Endothelial cell (in vitro differentiated cells): ENCODE measurements at regions not wholly inside any gene's neighbourhood (a gene's known extent, or its start where the extent isn't known, plus 50 kb on each side); places are given as distances from the start of the nearest gene placed in this dataset.
"Not testable (repeated sequence)": the region's sequence is repeated elsewhere in the genome, so short reads cannot be mapped to it uniquely, and the experiment has no call there.

Source experiments
- DNase-seq: peaks from one replicate; pipeline ENCODE4 v3.0.0; 2021; ENCODE audit warnings: low spot score
- H3K27ac Mint-ChIP-seq: one replicate; pipeline ENCODE4 v1.8.0; 2021; ENCODE audit warnings: mixed read lengths, inconsistent platforms; ENCODE audit not compliant: unreplicated experiment
- H3K27me3 Mint-ChIP-seq: one replicate; pipeline ENCODE4 v1.8.0; 2021; ENCODE audit warnings: mild to moderate bottlenecking, moderate library complexity, mixed read lengths, inconsistent platforms; ENCODE audit not compliant: unreplicated experiment
- H3K36me3 Mint-ChIP-seq: one replicate; pipeline ENCODE4 v1.8.0; 2021; ENCODE audit warnings: mild to moderate bottlenecking, low read depth, mixed read lengths, inconsistent platforms; ENCODE audit not compliant: unreplicated experiment
- H3K4me1 Mint-ChIP-seq: one replicate; pipeline ENCODE4 v1.8.0; 2021; ENCODE audit warnings: mild to moderate bottlenecking, mixed read lengths, inconsistent platforms; ENCODE audit not compliant: unreplicated experiment
- H3K4me3 Mint-ChIP-seq: one replicate; pipeline ENCODE4 v1.8.0; 2021; ENCODE audit warnings: mild to moderate bottlenecking, mixed read lengths, inconsistent platforms; ENCODE audit not compliant: unreplicated experiment
- H3K9me3 Mint-ChIP-seq: one replicate; pipeline ENCODE4 v1.8.0; 2021; ENCODE audit warnings: mixed read lengths, inconsistent platforms; ENCODE audit not compliant: unreplicated experiment
- TF ChIP-seq, protein P1 (sequence below): fragments of 200-600 bp; sonication (generic); IDR thresholded peaks from one replicate; pipeline ENCODE4 v1.5.0; 2021; ENCODE audit warnings: antibody characterized with exemption; ENCODE audit not compliant: unreplicated experiment

DNA sequence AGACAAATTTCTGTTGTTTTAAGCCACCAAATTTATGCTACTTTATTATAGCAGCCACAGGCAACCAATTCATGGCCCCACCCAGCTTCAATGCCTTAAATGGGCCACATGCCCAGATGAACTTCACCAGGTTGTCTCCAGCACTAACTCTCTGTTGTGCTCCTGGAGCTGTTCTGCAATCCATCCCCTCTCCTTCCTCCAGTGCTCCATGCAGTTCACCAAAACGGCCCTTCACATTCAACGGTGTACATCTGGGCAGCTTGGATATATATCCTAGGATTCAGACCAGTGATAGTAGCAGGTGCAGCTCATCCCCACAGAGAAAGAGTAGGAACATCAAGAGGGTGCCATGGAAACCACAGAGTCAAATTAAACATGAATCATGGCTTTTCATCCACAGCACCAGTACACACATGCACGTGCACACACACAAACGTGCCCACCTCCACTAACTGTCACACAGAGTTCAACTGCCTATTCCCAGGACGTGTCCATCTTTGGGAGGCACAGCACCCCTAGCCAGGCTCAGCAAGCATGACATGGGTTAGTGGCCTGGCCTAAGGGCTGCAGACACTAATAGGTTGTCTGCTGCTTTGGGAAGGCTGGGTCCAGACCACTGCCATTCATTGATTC lies 134.5 kb downstream of the MED10 start:
- no peak overlapping the region for H3K4me3 Mint-ChIP-seq
- no peak for DNase-seq
- no peaks in the 10 kb centered on the region for H3K4me1 Mint-ChIP-seq
- no peaks in the 10 kb centered on the region for H3K9me3 Mint-ChIP-seq
- H3K27ac Mint-ChIP-seq: no peak overlapping the region
- peaks cover 1% of the 10 kb centered on the region for H3K27me3 Mint-ChIP-seq
- H3K36me3 Mint-ChIP-seq: no peaks in the 10 kb centered on the region
- TF ChIP-seq, protein P1, sequence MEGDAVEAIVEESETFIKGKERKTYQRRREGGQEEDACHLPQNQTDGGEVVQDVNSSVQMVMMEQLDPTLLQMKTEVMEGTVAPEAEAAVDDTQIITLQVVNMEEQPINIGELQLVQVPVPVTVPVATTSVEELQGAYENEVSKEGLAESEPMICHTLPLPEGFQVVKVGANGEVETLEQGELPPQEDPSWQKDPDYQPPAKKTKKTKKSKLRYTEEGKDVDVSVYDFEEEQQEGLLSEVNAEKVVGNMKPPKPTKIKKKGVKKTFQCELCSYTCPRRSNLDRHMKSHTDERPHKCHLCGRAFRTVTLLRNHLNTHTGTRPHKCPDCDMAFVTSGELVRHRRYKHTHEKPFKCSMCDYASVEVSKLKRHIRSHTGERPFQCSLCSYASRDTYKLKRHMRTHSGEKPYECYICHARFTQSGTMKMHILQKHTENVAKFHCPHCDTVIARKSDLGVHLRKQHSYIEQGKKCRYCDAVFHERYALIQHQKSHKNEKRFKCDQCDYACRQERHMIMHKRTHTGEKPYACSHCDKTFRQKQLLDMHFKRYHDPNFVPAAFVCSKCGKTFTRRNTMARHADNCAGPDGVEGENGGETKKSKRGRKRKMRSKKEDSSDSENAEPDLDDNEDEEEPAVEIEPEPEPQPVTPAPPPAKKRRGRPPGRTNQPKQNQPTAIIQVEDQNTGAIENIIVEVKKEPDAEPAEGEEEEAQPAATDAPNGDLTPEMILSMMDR: no peak

DNA sequence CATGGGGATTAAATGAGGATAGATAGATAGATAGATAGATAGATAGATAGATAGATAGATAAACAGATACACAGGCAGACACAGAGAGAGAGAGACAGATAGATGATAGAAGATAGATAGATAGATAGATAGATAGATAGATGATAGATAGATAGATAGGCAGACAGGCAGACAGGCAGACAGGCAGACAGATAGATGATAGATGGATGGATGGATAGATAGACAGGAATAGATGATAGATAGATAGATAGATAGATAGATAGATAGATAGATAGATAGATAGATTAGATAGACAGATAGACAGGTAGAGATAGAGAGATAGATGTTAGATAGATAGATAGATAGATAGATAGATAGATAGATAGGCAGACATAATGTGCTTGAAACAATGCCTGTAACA lies 137.3 kb downstream of the MED10 start:
- H3K4me1 Mint-ChIP-seq, H3K9me3 Mint-ChIP-seq, DNase-seq, H3K36me3 Mint-ChIP-seq, H3K27me3 Mint-ChIP-seq, H3K27ac Mint-ChIP-seq, H3K4me3 Mint-ChIP-seq: not testable (repeated sequence)

DNA sequence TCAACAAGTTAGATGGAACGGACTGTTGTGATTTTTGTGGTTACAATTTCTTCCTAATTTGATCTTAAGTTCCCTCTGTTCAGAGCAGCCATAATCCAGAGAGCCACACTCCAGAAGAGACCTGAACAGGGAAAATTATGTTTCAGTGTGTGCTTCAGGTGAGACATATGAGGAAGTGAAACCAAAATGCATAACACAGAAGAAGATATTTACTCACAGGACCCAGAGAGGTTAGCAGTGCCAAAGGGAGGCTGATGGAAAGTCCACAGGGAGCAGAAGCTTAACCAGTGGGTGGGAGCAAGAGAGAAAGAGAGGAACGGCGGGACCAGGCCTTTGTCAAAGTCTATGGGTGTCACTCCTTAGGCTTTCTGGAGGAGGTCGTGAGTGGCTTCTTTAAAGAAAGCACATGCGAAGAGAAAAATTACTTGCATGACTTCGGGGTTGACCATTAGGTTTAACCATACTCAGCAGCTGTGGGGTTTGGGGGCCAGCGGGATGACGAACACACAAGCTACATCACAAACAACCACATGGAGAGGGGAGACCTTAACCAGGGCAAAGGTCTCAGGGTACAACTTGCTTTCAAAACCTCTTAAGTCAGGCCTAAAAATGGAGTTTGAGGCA lies 141.4 kb downstream of the MED10 start:
- H3K36me3 Mint-ChIP-seq: no peaks in the 10 kb centered on the region
- H3K9me3 Mint-ChIP-seq: no peaks in the 10 kb centered on the region
- TF ChIP-seq, protein P1: no peak
- no peak for DNase-seq
- peaks cover 1% of the 10 kb centered on the region for H3K27me3 Mint-ChIP-seq
- H3K4me1 Mint-ChIP-seq: peaks cover 3% of the 10 kb centered on the region
- H3K4me3 Mint-ChIP-seq: no peak overlapping the region
- H3K27ac Mint-ChIP-seq: no peak overlapping the region

DNA sequence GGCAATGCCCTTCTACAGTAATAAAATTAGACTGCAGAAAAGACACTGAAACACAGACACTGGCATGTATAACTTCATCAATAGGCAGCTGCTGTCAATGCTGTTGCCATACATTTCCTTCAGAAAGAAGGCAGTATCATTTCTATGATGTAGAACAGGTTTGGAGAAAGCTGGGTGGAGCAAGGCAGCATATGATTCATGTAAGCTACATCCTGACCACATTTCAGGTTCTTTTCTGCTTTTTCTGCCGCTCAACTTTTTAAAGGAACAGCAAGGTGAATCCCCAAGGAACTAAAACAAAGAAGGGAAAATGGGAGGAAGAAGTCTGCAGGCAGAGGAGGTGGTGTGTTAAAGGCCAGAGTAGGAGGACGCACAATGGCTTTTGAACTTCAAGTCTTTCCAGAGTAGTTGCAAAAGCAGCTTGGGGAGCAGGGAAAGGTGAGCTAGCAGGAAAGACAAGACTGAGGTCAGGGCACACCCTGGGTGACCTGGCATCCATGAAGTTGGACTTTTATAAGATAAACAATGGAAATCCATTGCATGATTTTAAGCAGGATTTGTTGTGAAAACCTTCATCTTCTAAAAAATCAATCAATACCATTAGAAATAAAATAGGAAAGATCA lies 142.1 kb downstream of the MED10 start:
- H3K9me3 Mint-ChIP-seq: no peaks in the 10 kb centered on the region
- H3K36me3 Mint-ChIP-seq: no peaks in the 10 kb centered on the region
- no peak overlapping the region for H3K4me3 Mint-ChIP-seq
- H3K27me3 Mint-ChIP-seq: no peaks in the 10 kb centered on the region
- TF ChIP-seq, protein P1: no peak
- no peak for DNase-seq
- no peak overlapping the region for H3K27ac Mint-ChIP-seq
- peaks cover 3% of the 10 kb centered on the region for H3K4me1 Mint-ChIP-seq

DNA sequence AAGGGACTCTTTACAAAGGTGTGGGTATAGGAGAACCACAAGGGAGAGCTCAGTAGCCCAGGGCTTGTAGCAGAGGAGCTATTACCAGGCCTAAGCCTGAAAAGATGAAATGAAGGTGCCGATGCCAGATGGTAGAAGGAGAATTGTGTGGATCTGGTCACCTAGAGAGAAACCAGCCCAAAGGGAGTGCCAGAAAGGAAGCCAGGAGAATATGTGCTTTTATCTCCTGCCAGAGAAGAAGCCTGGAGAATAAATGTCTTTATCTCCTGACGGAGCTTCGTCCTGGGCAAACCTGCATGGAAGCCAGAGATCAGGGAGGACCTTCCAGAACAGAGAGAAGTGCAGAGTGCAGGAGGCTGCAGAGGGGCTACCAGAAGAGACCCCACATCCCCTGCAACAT lies 142.6 kb downstream of the MED10 start:
- TF ChIP-seq, protein P1: no peak

More for the DNA sequence above, 142.6 kb downstream of the MED10 start:
- DNase-seq: no peak
- Mint-ChIP-seq H3K9me3 (no peaks in the 10 kb centered on the region), H3K36me3 (no peaks in the 10 kb centered on the region), H3K4me1 (peaks cover 3% of the 10 kb centered on the region), H3K27me3 (no peaks in the 10 kb centered on the region), H3K27ac (no peak overlapping the region), H3K4me3 (no peak overlapping the region)
